Keratinocyte (primary cell): ENCODE measurements at regions not wholly inside any gene's neighbourhood (a gene's known extent, or its start where the extent isn't known, plus 50 kb on each side); places are given as distances from the start of the nearest gene placed in this dataset.

Experiments
- DNase-seq: peaks from one replicate; pipeline ENCODE4 v3.0.0-alpha.2; 2011; ENCODE audit warnings: low read depth, missing footprints, low spot score
- FAIRE-seq: peaks from 2 replicates; lab custom pipeline; 2011; peaks lifted over from hg19 to GRCh38; lab: Jason Lieb, UNC
- H2AFZ ChIP-seq: 2 replicates; pipeline ENCODE4 v1.6.0; 2012; ENCODE audit warnings: low read length, control low read depth, inconsistent platforms; ENCODE audit not compliant: control insufficient read depth
- H3K27ac ChIP-seq: 2 replicates; pipeline ENCODE4 v1.5.1; 2011; ENCODE audit warnings: low read length; ENCODE audit not compliant: control insufficient read depth, insufficient read depth
- H3K27me3 ChIP-seq: 3 replicates; pipeline ENCODE4 v1.6.0; 2011; ENCODE audit warnings: low read length; ENCODE audit not compliant: control insufficient read depth, insufficient read depth; ENCODE audit errors: extremely low read depth
- H3K36me3 ChIP-seq, 2 experiments: 2 replicates in 1 of 2; 3 replicates in 1 of 2; pipeline ENCODE4 v1.5.1; 2011; ENCODE audit warnings: low read length in 2 of 2, mild to moderate bottlenecking in 1 of 2; ENCODE audit not compliant: control insufficient read depth in 2 of 2, insufficient read depth in 2 of 2; ENCODE audit errors: extremely low read depth in 1 of 2
- H3K4me1 ChIP-seq: 3 replicates; pipeline ENCODE4 v1.5.1; 2011; ENCODE audit warnings: low read length; ENCODE audit not compliant: control insufficient read depth, insufficient read depth; ENCODE audit errors: extremely low read depth
- H3K4me2 ChIP-seq: 3 replicates; pipeline ENCODE4 v1.6.0; 2011; ENCODE audit warnings: low read depth, low read length; ENCODE audit not compliant: control insufficient read depth, insufficient read depth; ENCODE audit errors: extremely low read depth
- H3K4me3 ChIP-seq, 3 experiments: fragments of 200-600 bp in 1 of 3; sonication (generic) in 1 of 3; 2 replicates in 2 of 3; 3 replicates in 1 of 3; pipeline ENCODE4 v1.5.1; 2011 to 2016; ENCODE audit warnings: low read length in 3 of 3, mild to moderate bottlenecking in 3 of 3, control low read depth in 2 of 3, inconsistent platforms in 1 of 3, low read depth in 1 of 3, mixed read lengths in 1 of 3, mixed run types in 1 of 3, moderate library complexity in 1 of 3; ENCODE audit not compliant: control insufficient read depth in 2 of 3, insufficient read depth in 2 of 3; ENCODE audit errors: extremely low read depth in 1 of 3
- H3K79me2 ChIP-seq: 2 replicates; pipeline ENCODE4 v1.6.0; 2012; ENCODE audit warnings: low read length; ENCODE audit not compliant: control insufficient read depth, insufficient read depth
- H3K9ac ChIP-seq: 3 replicates; pipeline ENCODE4 v1.6.0; 2011; ENCODE audit warnings: low read length; ENCODE audit not compliant: control insufficient read depth, insufficient read depth; ENCODE audit errors: extremely low read depth
- H3K9me1 ChIP-seq: 3 replicates; pipeline ENCODE4 v1.6.0; 2011; ENCODE audit warnings: low read length; ENCODE audit not compliant: control insufficient read depth, insufficient read depth; ENCODE audit errors: extremely low read depth
- H3K9me3 ChIP-seq: 2 replicates; pipeline ENCODE4 v1.5.1; 2012; ENCODE audit warnings: low read depth, low read length; ENCODE audit not compliant: control insufficient read depth
- H4K20me1 ChIP-seq: 3 replicates; pipeline ENCODE4 v1.6.0; 2011; ENCODE audit warnings: low read length; ENCODE audit not compliant: control insufficient read depth, insufficient read depth; ENCODE audit errors: extremely low read depth
- EZH2 ChIP-seq: IDR thresholded peaks from one replicate; pipeline ENCODE4 v1.6.1; 2012; ENCODE audit warnings: inconsistent platforms, mild to moderate bottlenecking, low read length, moderate library complexity
- dilution Hi-C: fragments of 300-500 bp; cut with MboI; formaldehyde crosslinking; loops from one replicate; pipeline ENCODE4 v1.7.0; 2020; ENCODE audit warnings: low sequenced_read_pairs; ENCODE audit not compliant: extremely low pct_ligation_motif_present
- TF ChIP-seq, protein P1 (sequence below), 3 experiments: IDR thresholded peaks in 1 of 3; conservative IDR thresholded peaks in 1 of 3; optimal IDR thresholded peaks in 1 of 3; 2 replicates in 2 of 3; 3 replicates in 1 of 3; pipeline versions ENCODE3 to v1.5.1; 2011; ENCODE audit warnings: low read length in 3 of 3, mild to moderate bottlenecking in 3 of 3, moderate library complexity in 2 of 3, control low read depth in 1 of 3, inconsistent platforms in 1 of 3; ENCODE audit not compliant: insufficient read depth in 2 of 3; ENCODE audit errors: extremely low read depth in 1 of 3

- Histone ChIP-seq H3K79me2 (no peaks in the 10 kb centered on the region), H3K4me3 (no peak overlapping the region), H2AFZ (no peak overlapping the region), H3K9me1 (no peaks in the 10 kb centered on the region), H3K27me3 (no peaks in the 10 kb centered on the region), H3K4me1 (no peaks in the 10 kb centered on the region), H4K20me1 (no peaks in the 10 kb centered on the region), H3K36me3 (no peaks in the 10 kb centered on the region), H3K4me2 (no peak overlapping the region), H3K27ac (no peak overlapping the region), H3K9ac (no peak overlapping the region), H3K9me3 (no peaks in the 10 kb centered on the region)
- FAIRE-seq, result no peak
- no peak for DNase-seq
- dilution Hi-C loops, result no loop called here
- TF ChIP-seq, protein P1, sequence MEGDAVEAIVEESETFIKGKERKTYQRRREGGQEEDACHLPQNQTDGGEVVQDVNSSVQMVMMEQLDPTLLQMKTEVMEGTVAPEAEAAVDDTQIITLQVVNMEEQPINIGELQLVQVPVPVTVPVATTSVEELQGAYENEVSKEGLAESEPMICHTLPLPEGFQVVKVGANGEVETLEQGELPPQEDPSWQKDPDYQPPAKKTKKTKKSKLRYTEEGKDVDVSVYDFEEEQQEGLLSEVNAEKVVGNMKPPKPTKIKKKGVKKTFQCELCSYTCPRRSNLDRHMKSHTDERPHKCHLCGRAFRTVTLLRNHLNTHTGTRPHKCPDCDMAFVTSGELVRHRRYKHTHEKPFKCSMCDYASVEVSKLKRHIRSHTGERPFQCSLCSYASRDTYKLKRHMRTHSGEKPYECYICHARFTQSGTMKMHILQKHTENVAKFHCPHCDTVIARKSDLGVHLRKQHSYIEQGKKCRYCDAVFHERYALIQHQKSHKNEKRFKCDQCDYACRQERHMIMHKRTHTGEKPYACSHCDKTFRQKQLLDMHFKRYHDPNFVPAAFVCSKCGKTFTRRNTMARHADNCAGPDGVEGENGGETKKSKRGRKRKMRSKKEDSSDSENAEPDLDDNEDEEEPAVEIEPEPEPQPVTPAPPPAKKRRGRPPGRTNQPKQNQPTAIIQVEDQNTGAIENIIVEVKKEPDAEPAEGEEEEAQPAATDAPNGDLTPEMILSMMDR (optimal IDR thresholded peaks at IDR 0.05 in 1 of 3, IDR thresholded peaks at IDR 0.05 in 1 of 3, conservative IDR thresholded peaks at IDR 0.05 in 1 of 3; ENCODE audit: extremely low read depth in 1 of 3, insufficient read depth in 2 of 3, low read length in 3 of 3), result no peak
- TF ChIP-seq EZH2, result no peak
Measured at GRCh38 chr3:86869566-86869965, 121.4 kb downstream of the VGLL3 start.

DNA sequence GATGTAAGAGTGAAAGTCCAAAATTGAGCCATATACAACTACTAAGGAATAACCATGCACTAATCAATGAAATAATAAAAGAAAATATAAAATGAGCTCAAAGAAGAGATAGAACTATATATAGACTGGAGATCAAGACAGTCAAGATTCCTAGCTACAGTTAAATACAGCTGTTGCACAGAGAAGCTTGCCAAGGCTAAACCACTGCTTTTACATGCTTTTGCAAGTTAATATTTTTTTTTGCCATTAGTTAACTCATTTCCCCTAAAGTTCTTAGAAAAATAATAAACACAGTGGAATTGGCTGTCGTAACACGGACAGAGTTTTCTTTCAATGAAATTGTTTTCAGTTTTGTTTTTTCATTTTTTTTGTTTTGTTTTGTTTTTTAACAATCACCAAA is 123.0 kb downstream of the VGLL3 start:
- Histone ChIP-seq H3K9ac (no peak overlapping the region), H2AFZ (no peak overlapping the region), H3K27ac (no peak overlapping the region), H3K4me3 (no peak overlapping the region), H3K27me3 (no peaks in the 10 kb centered on the region), H3K9me1 (no peaks in the 10 kb centered on the region), H3K79me2 (no peaks in the 10 kb centered on the region), H3K9me3 (no peaks in the 10 kb centered on the region), H3K4me1 (no peaks in the 10 kb centered on the region), H3K36me3 (no peaks in the 10 kb centered on the region), H3K4me2 (no peak overlapping the region), H4K20me1 (no peaks in the 10 kb centered on the region)
- no peak for FAIRE-seq
- dilution Hi-C loops, result no loop called here
- no peak for TF ChIP-seq EZH2
- TF ChIP-seq, protein P1 (optimal IDR thresholded peaks at IDR 0.05 in 1 of 3, IDR thresholded peaks at IDR 0.05 in 1 of 3, conservative IDR thresholded peaks at IDR 0.05 in 1 of 3; ENCODE audit: extremely low read depth in 1 of 3, insufficient read depth in 2 of 3, low read length in 3 of 3), result no peak
- no peak for DNase-seq
